PC-9 (cell line): ENCODE measurements at regions not wholly inside any gene's neighbourhood (a gene's known extent, or its start where the extent isn't known, plus 50 kb on each side); places are given as distances from the start of the nearest gene placed in this dataset.

Experiments used
- CTCF ChIP-seq: fragments of 200-600 bp; sonication (generic); conservative IDR thresholded peaks from 2 replicates; pipeline ENCODE4 v1.6.1; 2017; ENCODE audit warnings: mixed run types, antibody characterized with exemption, mild to moderate bottlenecking, moderate library complexity
- EZH2 ChIP-seq: fragments of 200-600 bp; sonication (generic); IDR thresholded peaks from 2 replicates; pipeline ENCODE4 v1.8.0; 2017; ENCODE audit warnings: antibody characterized with exemption, low read depth

- TF ChIP-seq CTCF, result no peak
- no peak for TF ChIP-seq EZH2
Measured at GRCh38 chr5:141789330-141789729, 88.9 kb downstream of the PCDH1 start.
